ENCODE measurements at regions not wholly inside any gene's neighbourhood (a gene's known extent, or its start where the extent isn't known, plus 50 kb on each side); places are given as distances from the start of the nearest gene placed in this dataset.

- no peak for DNase-seq (ENCODE audit: low spot score)
Measured at GRCh38 chr3:146308682-146309081, 57.8 kb upstream of the PLSCR4 start.

- no peak for DNase-seq (ENCODE audit: low spot score)
Measured at GRCh38 chr3:146308222-146308621, 57.3 kb upstream of the PLSCR4 start.

GRCh38 chr3:146307456-146307725 is 56.5 kb upstream of the PLSCR4 start:
- no peak for DNase-seq (ENCODE audit: low spot score)

- no peak for DNase-seq (ENCODE audit: low spot score)
Measured at GRCh38 chr3:146306656-146307455, 56.0 kb upstream of the PLSCR4 start.

- no peak for DNase-seq (ENCODE audit: low spot score)
Measured at GRCh38 chr3:146305808-146306423, 55.0 kb upstream of the PLSCR4 start.

- DNase-seq (ENCODE audit: low spot score) = peak; percentile 17
Measured at GRCh38 chr3:146300768-146301167, 49.9 kb upstream of the PLSCR4 start.
